VCaP (cell line): ENCODE measurements at regions not wholly inside any gene's neighbourhood (a gene's known extent, or its start where the extent isn't known, plus 50 kb on each side); places are given as distances from the start of the nearest gene placed in this dataset.

Experiments used
- H3K27ac ChIP-seq: fragments of 450-650 bp; 2 replicates; pipeline ENCODE4 v1.5.1; 2017
- TF ChIP-seq, protein P1 (sequence below): fragments of 450-650 bp; conservative IDR thresholded peaks from 2 replicates; pipeline ENCODE4 v1.5.1; 2017; ENCODE audit warnings: mild to moderate bottlenecking, moderate library complexity

GRCh38 chr2:175404839-175405238 lies 223.3 kb upstream of the ATP5MC3 start:
- TF ChIP-seq, protein P1, sequence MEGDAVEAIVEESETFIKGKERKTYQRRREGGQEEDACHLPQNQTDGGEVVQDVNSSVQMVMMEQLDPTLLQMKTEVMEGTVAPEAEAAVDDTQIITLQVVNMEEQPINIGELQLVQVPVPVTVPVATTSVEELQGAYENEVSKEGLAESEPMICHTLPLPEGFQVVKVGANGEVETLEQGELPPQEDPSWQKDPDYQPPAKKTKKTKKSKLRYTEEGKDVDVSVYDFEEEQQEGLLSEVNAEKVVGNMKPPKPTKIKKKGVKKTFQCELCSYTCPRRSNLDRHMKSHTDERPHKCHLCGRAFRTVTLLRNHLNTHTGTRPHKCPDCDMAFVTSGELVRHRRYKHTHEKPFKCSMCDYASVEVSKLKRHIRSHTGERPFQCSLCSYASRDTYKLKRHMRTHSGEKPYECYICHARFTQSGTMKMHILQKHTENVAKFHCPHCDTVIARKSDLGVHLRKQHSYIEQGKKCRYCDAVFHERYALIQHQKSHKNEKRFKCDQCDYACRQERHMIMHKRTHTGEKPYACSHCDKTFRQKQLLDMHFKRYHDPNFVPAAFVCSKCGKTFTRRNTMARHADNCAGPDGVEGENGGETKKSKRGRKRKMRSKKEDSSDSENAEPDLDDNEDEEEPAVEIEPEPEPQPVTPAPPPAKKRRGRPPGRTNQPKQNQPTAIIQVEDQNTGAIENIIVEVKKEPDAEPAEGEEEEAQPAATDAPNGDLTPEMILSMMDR = no peak
- H3K27ac ChIP-seq = no peak overlapping the region

- TF ChIP-seq, protein P1 = no peak
- H3K27ac ChIP-seq = no peak overlapping the region
Observed at GRCh38 chr2:175403599-175404221, 222.2 kb upstream of the ATP5MC3 start.

DNA sequence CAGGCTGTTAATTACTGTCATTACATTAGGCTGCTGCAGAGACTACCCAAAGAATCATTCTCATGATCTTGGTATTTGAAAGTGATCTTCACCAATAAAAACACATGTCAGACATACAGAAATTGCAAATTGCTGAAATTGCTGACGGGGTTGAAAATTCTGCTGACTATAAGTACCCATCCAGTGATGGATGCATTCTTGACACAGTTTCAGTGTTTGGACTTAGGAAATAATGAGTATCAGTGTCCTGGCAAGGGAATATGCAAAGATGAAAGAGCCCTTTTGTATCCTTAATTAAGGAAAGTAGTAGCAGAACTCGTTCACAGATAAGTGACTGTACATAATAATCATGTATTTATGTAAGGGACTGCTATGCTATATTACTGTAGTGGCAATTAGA lies 221.1 kb upstream of the ATP5MC3 start:
- TF ChIP-seq, protein P1 = no peak
- no peak overlapping the region for H3K27ac ChIP-seq

DNA sequence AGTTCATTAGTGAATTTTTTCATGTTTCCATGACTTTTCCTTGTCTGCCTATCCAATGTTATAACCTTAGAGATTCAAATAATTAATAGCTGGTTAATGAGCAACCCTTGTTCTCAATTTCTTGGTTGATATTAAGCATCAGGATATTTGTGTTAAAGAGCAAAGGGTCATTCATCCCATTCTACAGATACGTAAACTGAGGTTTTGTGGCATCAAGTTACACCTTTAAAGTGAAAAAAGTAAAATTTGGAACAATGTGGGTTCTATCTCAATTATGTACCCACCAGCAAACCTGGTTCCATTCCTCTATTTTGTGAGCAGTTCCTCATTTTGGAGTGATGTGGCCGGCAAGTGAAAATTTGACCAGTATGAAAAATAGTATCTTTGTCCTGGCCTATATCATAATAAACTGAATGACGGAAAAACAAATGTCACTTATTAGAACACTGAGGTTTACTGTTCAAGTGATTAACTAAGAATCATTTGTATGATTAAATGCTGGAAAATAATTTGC lies 220.5 kb upstream of the ATP5MC3 start:
- H3K27ac ChIP-seq = no peak overlapping the region
- TF ChIP-seq, protein P1 = no peak

- no peak overlapping the region for H3K27ac ChIP-seq
- TF ChIP-seq, protein P1 = no peak
Observed at GRCh38 chr2:175400975-175401374, 219.5 kb upstream of the ATP5MC3 start.

DNA sequence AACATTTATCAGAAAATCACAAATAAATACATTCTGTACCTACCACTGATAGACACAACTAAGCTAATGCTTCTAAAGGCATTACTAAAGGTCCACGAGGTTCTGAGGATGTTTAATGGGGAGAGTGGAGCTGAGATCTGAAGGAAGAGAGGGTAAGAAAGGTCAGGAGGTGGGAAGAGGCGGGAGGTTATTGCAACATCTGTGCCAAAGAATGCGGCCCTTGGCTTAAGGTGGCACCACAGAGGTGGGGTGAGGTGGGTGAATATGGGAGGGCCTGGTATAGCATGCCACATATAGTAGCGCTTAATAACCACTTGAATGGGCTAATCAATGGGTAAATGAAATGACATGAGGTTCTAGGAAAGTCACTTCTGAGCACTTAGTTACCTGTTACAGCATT lies 217.8 kb upstream of the ATP5MC3 start:
- H3K27ac ChIP-seq = no peak overlapping the region
- TF ChIP-seq, protein P1 = no peak

DNA sequence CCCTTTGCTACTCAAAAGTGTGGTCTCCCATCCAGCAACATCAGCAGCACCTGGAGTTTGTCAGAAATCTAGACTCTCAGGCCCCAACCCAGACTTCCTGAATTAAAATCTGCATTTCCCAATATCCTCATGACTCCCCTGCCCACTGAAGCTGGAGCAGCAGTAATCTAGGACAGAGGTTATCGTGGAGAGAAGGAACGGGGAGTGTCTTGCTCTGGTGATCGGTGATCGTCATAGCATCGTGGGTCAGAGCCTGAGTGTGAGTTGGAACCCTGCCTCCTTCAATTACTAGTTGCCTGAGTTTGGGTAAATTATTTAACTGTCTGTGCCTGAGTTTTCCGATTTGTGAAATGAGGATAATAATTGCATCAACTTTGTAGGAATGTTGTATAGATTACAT lies 217.3 kb upstream of the ATP5MC3 start:
- no peak overlapping the region for H3K27ac ChIP-seq
- TF ChIP-seq, protein P1 = no peak
